ENCODE measurements at regions not wholly inside any gene's neighbourhood (a gene's known extent, or its start where the extent isn't known, plus 50 kb on each side); places are given as distances from the start of the nearest gene placed in this dataset.

GRCh38 chr4:26806331-26806730 lies 54.3 kb upstream of the STIM2 start:
- no peak for DNase-seq

- DNase-seq = peak; percentile 34
Observed at GRCh38 chr4:26807330-26807729, 53.3 kb upstream of the STIM2 start.

GRCh38 chr4:26809811-26810210 lies 50.8 kb upstream of the STIM2 start:
- DNase-seq = no peak
